Medulla oblongata (tissue), 1 donor: ENCODE measurements at regions not wholly inside any gene's neighbourhood (a gene's known extent, or its start where the extent isn't known, plus 50 kb on each side); places are given as distances from the start of the nearest gene placed in this dataset.
A peak's percentile ranks its signal among the peaks of the same experiment; 100 is the strongest.

ENCODE experiments used
- DNase-seq: peaks from one replicate; pipeline ENCODE4 v3.0.0-alpha.2; 2015; ENCODE audit errors: extremely low spot score

GRCh38 chr6:14837435-14837834 lies 408.4 kb upstream of the JARID2 start:
- no peak for DNase-seq

DNA sequence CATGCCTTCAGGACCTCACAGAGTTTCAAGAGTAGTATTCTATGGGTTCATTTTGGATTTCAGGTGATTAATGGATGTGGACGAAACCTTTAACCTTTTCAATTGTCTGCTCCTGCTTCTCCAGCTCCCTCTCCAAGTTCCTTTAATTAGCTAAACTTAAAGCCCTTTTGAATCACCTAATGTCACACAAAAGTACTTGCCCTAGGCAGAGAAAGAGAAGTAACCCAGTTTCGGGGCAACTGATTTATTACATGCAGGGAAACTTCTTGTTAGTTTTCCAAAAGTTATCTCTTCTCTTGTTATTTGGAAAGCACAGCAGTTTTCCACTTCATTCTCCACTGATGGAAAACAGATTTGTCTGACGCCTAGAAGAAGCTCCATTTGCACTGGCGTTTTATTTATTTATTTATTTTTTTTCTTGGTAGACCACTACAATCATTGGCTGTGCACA lies 407.7 kb upstream of the JARID2 start:
- no peak for DNase-seq

- DNase-seq, result no peak
Observed at GRCh38 chr6:14841901-14842421, 403.9 kb upstream of the JARID2 start.

GRCh38 chr6:14844411-14844810 lies 401.5 kb upstream of the JARID2 start:
- DNase-seq, result no peak

DNA sequence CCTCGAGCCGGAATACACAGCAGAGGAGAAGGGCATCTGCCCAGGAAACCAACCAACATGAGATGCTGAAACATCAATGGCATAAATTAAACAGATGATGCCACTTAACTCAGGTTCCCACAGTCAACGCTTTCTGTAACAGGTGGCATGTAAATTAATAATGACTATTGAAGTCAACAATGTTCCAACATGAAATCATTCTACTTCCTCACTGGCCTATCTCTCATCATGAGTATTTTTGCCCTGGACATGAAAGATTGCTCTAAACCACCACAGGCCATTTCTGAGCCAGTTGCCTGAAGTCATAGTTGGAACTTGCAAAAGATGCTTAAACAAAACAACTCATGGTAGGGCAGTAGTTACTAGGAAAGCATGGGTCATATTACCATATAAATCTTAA lies 397.9 kb upstream of the JARID2 start:
- DNase-seq, result no peak

DNA sequence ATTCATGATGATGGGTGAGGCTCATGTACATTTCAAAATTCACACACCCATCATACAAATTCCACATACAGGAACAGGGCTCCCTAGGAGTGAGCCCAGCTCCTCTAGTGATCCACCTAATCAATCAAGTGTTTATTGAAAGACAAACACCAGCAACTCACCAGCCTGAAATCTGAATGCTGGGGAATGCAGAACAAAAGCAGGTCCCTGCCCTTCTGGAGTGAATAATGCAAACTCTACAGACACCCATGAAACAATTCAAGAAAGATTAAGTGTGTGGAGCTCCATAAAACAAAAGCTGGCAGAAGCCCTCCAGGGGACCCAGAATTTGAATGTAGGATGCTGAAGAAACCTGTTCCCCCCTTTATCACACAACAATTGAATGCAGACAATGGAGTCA lies 396.7 kb upstream of the JARID2 start:
- no peak for DNase-seq

- DNase-seq, result no peak
Observed at GRCh38 chr6:14851281-14851680, 394.6 kb upstream of the JARID2 start.

DNA sequence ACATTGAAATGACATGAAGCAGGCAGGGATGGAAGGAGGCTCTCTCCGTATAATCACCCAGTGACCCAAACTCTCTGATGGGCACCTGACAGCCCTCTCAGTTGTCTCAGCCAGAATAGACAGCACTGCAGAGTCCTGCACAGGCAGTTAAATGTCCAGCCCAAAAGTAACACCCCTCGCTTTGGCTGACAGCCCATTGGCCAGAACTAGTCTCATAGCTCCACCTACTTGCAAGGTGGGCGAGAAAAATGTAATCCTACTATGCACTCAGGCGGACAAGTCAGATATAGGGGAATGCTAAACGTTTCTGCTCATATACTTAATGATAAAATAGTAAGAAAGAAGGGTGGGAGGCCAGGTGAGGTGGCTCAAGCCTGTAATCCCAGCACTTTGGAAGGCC lies 393.5 kb upstream of the JARID2 start:
- no peak for DNase-seq

DNA sequence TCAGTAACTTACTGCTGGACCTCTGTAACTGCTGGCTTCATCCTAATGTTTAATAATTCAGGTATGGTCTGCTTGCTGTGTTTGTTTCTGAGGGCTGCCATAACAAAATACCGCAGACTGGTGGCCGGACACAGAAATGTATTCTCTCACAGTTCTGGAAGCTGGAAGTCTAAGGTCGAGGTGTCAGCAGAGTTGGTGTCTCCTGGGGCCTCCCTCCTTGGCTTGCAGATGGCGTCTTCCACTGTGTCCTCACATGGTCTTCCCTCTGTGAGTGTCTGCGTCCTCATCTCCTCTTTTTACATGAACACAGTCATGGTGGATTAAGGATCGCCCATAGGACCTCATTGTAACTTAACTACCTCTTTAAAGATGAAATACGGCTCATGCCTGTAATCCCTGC lies 389.7 kb upstream of the JARID2 start:
- no peak for DNase-seq

DNA sequence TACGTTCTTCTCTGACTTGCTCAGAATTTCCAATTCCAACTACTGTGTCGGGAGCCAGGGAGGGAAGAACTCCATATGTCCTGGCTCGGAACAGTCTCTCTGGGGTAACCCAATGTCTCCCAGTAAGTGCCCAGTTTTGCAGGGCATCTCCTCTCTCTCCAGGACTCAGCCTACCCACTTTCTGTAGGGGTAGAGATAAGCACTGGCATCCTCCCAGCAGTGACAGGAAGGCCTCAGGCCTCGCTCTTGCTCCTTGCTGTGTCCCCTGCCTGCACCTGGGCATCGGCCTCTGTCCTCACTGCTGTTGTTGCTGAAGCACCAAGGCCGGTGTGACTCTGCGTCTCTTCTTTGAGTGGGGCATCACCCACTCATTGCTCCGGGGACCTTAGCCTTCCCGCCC lies 388.9 kb upstream of the JARID2 start:
- no peak for DNase-seq

- DNase-seq, result peak; percentile 28
Observed at GRCh38 chr6:14857501-14857900, 388.4 kb upstream of the JARID2 start.

DNA sequence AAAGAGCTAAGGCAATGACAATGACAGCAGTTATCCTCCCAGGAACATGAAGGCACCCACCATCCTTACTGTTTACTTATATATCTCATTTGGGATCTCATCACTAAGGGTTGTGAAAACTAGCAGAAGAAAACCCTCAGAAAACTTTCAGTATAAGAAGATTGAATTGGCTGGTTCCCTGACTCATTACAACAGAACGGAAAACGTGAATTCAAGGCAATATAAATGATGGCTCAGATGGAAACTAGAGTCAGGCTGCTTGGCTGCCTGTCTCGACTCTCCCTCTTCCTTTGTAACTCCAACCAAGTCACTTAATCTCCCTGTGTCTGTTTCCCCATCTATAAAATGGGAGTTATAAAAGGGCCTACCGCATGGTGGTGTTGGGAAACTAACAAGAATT lies 387.1 kb upstream of the JARID2 start:
- DNase-seq, result no peak

DNA sequence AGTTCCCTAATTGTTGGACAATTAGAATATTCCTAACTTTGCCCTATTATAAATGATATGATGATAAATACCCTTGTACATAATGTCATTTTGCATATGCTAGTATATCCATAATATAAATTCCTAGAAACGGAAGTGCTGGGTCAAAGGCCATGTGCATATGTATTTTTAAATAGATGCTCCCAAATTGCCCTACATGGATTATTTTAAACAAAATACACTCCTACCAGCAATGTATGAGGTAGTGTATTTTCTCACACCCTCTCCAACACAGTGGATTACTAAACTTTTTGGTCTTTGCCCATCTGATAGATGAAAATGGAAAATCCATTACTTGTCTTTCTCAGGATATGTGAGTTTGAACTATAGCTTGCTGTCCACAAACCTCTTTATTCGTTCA lies 385.1 kb upstream of the JARID2 start:
- DNase-seq, result no peak

DNA sequence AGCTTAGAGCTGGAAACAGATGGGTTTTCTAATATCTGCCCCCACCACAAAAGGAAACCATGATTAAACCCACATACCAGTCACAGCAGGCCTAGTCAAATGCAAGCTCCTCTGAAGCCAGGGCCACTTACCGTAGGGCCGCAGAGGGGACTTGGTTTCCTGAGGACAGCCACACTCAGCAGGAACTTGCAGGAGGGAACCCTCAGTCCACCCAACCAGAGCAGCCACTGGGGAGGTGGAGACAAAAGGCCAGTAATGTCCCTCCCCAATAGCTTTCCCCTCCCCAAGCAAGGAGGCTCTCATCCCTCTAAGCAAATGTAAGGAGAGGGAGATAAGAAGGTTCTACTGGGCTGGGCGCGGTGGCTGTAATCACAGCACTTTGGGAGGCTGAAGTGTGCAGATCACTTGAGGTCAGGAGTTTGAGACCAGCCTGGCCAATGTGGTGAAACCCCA lies 384.4 kb upstream of the JARID2 start:
- DNase-seq, result no peak

DNA sequence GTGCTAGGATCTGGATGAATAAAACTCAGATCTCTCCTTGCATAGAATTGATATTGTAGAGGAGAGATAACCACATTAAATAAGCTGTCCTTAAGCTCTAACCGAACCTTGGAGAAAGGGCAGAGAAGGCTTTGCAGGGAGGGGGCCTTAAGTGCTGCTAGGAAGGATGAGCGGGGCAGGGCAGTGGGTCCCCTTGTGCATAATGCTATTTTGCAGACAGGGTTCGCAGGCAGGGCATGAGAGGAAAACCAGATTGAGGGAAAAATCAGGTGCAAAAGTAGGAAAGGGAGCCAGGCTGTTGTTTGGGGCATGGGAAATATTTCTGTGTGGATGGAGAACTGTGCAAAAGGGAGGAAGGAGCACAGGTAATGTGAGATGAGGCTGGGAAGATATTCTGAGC lies 383.0 kb upstream of the JARID2 start:
- no peak for DNase-seq

- DNase-seq, result no peak
Observed at GRCh38 chr6:14863902-14864850, 381.7 kb upstream of the JARID2 start.

- no peak for DNase-seq
Observed at GRCh38 chr6:14865531-14866100, 380.3 kb upstream of the JARID2 start.

- no peak for DNase-seq
Observed at GRCh38 chr6:14867802-14868201, 378.1 kb upstream of the JARID2 start.

DNA sequence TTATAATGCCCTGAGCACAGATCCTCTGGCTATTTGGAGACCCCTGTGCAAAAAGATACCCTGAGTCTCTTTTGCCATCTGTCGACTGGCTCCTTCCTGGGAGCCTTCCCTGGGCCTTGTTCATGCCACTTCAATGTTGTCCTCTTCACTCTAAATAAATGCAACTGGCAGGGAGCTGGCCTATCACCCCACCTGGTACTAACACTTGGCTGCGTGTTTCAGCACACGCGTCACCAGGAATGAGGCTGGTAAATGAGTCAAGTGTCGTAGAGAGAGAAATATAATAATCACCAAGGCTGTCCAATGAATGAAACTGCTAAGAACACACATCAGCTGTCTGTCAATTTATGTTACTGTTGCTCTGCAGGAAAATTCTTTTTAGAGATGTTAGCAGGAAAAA lies 374.6 kb upstream of the JARID2 start:
- DNase-seq, result no peak

- DNase-seq, result no peak
Observed at GRCh38 chr6:14873101-14873500, 372.8 kb upstream of the JARID2 start.

GRCh38 chr6:14873781-14874441 lies 372.0 kb upstream of the JARID2 start:
- DNase-seq, result no peak

- DNase-seq, result no peak
Observed at GRCh38 chr6:14874975-14875480, 370.8 kb upstream of the JARID2 start.
